ENCODE measurements at regions not wholly inside any gene's neighbourhood (a gene's known extent, or its start where the extent isn't known, plus 50 kb on each side); places are given as distances from the start of the nearest gene placed in this dataset.

- H3K4me1 ChIP-seq: no peaks in the 10 kb centered on the region
- no peak for TF ChIP-seq CTCF (IDR thresholded peaks at IDR 0.05)
- no peaks in the 10 kb centered on the region for H3K9me3 ChIP-seq
- no peaks in the 10 kb centered on the region for H3K27me3 ChIP-seq (ENCODE audit: insufficient read depth in 3 of 3, low read length in 2 of 3)
- H3K27ac ChIP-seq: no peak overlapping the region
- ATAC-seq (no peak), DNase-seq (peak in 1 of 2 donors; percentile 56)
- no peak overlapping the region for H3K4me3 ChIP-seq
- 61 to 70% (median 63%) methylated on average over 7 of the region's 7 CpGs for WGBS, 3 donors
- intact Hi-C loops (cut with DNase I): no loop called here
- no peaks in the 10 kb centered on the region for H3K36me3 ChIP-seq (ENCODE audit: insufficient read depth in 1 of 2, low read depth in 1 of 2)
Measured at GRCh38 chr10:129184196-129184595, 282.8 kb upstream of the MGMT start.

GRCh38 chr10:129187331-129187730, 279.7 kb upstream of the MGMT start:
- H3K4me1 ChIP-seq: no peaks in the 10 kb centered on the region
- intact Hi-C loops (cut with DNase I): no loop called here
- ATAC-seq (no peak), DNase-seq (no peak)
- peaks cover 0 to 12% (median 0%) of the 10 kb centered on the region in 3 donors for H3K27me3 ChIP-seq (ENCODE audit: insufficient read depth in 3 of 3, low read length in 2 of 3)
- no peaks in the 10 kb centered on the region for H3K9me3 ChIP-seq
- TF ChIP-seq CTCF (IDR thresholded peaks at IDR 0.05): no peak
- H3K27ac ChIP-seq: no peak overlapping the region
- H3K36me3 ChIP-seq (ENCODE audit: insufficient read depth in 1 of 2, low read depth in 1 of 2): no peaks in the 10 kb centered on the region
- no peak overlapping the region for H3K4me3 ChIP-seq
- WGBS, 3 donors: 40 to 67% (median 42%) methylated on average over 2 of the region's 2 CpGs

- DNase-seq (peak; percentile 46 to 62), ATAC-seq (no peak)
- Histone ChIP-seq H3K4me3 (no peak overlapping the region), H3K27ac (no peak overlapping the region), H3K36me3 (ENCODE audit: insufficient read depth in 1 of 2, low read depth in 1 of 2) (no peaks in the 10 kb centered on the region), H3K27me3 (ENCODE audit: insufficient read depth in 3 of 3, low read length in 2 of 3) (peaks cover 0 to 16% (median 0%) of the 10 kb centered on the region in 3 donors), H3K4me1 (no peaks in the 10 kb centered on the region), H3K9me3 (no peaks in the 10 kb centered on the region)
- 11 to 27% (median 12%) methylated on average over 4 of the region's 4 CpGs for WGBS, 3 donors
- intact Hi-C loops (cut with DNase I): no loop called here
- no peak for TF ChIP-seq CTCF (IDR thresholded peaks at IDR 0.05)
Measured at GRCh38 chr10:129191797-129192196, 275.2 kb upstream of the MGMT start.

- ATAC-seq (peak; percentile 67 to 95 (median 91)), DNase-seq (peak; percentile 80 to 90)
- Histone ChIP-seq H3K4me3 (no peak overlapping the region), H3K36me3 (ENCODE audit: insufficient read depth in 1 of 2, low read depth in 1 of 2) (no peaks in the 10 kb centered on the region), H3K9me3 (no peaks in the 10 kb centered on the region), H3K27me3 (ENCODE audit: insufficient read depth in 3 of 3, low read length in 2 of 3) (peaks cover 0 to 16% (median 0%) of the 10 kb centered on the region in 3 donors), H3K4me1 (no peaks in the 10 kb centered on the region), H3K27ac (no peak overlapping the region)
- WGBS, 3 donors: 18 to 35% (median 19%) methylated on average over 11 of the region's 11 CpGs
- intact Hi-C loops (cut with DNase I): no loop called here
- TF ChIP-seq CTCF (IDR thresholded peaks at IDR 0.05): no peak
Measured at GRCh38 chr10:129192344-129193128, 274.5 kb upstream of the MGMT start.
